ENCODE measurements at regions not wholly inside any gene's neighbourhood (a gene's known extent, or its start where the extent isn't known, plus 50 kb on each side); places are given as distances from the start of the nearest gene placed in this dataset.

DNA sequence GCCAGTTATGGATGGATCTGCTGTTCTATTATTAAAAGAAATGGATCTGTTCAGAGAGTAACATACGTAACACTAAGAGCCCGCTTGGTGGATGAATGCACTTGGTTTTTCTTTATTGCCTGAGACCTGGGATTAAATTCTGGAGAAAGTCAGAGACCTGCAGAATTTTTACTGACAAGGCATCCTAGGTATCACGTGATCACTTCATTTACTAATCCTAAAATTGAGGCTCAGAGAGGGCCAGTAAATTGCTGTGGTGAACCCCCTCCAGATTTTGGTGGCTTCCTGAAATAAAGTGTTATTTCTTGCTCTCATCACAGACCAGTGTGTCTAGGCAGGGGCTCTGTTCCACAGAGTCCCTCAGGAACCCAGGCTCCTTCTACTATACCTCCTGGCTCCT is 187.9 kb upstream of the LARGE1 start:
- H2AFZ ChIP-seq (ENCODE audit: low read depth, low read length, poor library complexity, severe bottlenecking): no peak overlapping the region
- ChIA-PET POLR2A (no interaction called here), CTCF (no interaction called here), RAD21 (ENCODE audit: low non-redundant PET in 1 of 2, low total read pairs in 2 of 2, uncharacterized antibody in 2 of 2, unreplicated experiment in 2 of 2) (no interaction called here)
- peaks cover 11 to 39% of the 10 kb centered on the region in 2 experiments; a peak in 2 of 4 replicates for H3K9me3 ChIP-seq (ENCODE audit: control insufficient read depth in 1 of 2, insufficient read depth in 1 of 2, low read depth in 1 of 2, low read length in 2 of 2)
- BruUV-seq (replicated peaks): no TSS peak
- H4K20me1 ChIP-seq (ENCODE audit: insufficient read depth): no peaks in the 10 kb centered on the region
- intact Hi-C loops (cut with micrococcal nuclease): no loop called here
- H3K36me3 ChIP-seq (ENCODE audit: control insufficient read depth in 1 of 2, insufficient read depth in 2 of 2, low read length in 2 of 2): no peaks in the 10 kb centered on the region
- TF ChIP-seq CBX3 (IDR thresholded peaks at IDR 0.05; ENCODE audit: low read depth): no peak
- TF ChIP-seq TCF7L2 (IDR thresholded peaks at IDR 0.05; ENCODE audit: borderline replicate concordance, extremely low read depth, insufficient read depth, insufficient read length): no peak
- TF ChIP-seq POLR2AphosphoS5 (IDR thresholded peaks at IDR 0.05; ENCODE audit: low read depth, low read length): no peak
- TF ChIP-seq FOSL1 (IDR thresholded peaks at IDR 0.05; ENCODE audit: low read depth): no peak
- TF ChIP-seq SP1 (IDR thresholded peaks at IDR 0.05; ENCODE audit: low read depth): no peak
- H3K27ac ChIP-seq (ENCODE audit: low read depth, low read length): no peak overlapping the region
- H3K27me3 ChIP-seq (ENCODE audit: insufficient read depth, low read length): no peaks in the 10 kb centered on the region
- H3K9me2 ChIP-seq (ENCODE audit: insufficient read depth): no peaks in the 10 kb centered on the region
- H3K4me2 ChIP-seq (ENCODE audit: low read length): no peak overlapping the region
- no peak overlapping the region for H3K4me3 ChIP-seq (replicated peaks in 1 of 2; ENCODE audit: low read depth in 1 of 2, low read length in 2 of 2)
- H3K4me1 ChIP-seq (ENCODE audit: control insufficient read depth in 1 of 2, insufficient read depth in 2 of 2, low read length in 2 of 2): no peaks in the 10 kb centered on the region
- H3K79me2 ChIP-seq (ENCODE audit: insufficient read depth, low read length): no peaks in the 10 kb centered on the region
- no peak overlapping the region for H3K9ac ChIP-seq (ENCODE audit: low read length)
- ATAC-seq: no peak
- DNase-seq (ENCODE audit: low read depth, low spot score): no peak

DNA sequence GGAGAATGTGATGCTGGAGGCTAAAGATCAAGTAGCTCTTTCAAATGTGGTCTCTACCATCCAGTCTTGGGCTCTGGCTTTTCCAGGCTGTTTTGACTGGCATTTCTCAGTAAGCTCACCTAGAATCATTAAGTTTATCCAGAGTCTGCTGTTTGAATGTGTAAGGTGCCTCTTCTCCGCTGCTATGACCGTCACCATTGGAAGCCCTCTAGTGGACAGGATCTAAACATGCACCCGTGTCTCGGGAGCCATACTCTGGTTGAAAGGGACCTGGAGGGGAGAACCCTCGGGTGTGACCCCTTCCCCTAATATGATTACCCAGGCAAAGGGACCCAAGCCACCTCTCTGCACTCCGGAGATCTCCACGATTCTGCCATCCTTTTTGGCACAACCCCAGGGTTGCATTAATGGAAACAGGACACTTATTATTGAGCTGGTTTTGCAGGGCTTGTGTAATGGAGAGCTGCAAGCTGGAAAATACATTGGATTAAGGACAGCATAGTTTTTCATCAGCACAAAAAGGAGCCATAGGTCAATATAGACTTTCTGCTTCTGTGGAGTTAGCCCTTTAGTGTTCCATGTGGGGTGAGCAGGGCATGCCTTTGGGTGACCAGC is 191.0 kb upstream of the LARGE1 start:
- intact Hi-C loops (cut with micrococcal nuclease): loop anchor here (10.0 kb wide), 1 partner anchor 913 kb away; no protein-coding TSS in a partner anchor
- Histone ChIP-seq H3K9me2 (ENCODE audit: insufficient read depth) (no peaks in the 10 kb centered on the region), H3K4me3 (replicated peaks in 1 of 2; ENCODE audit: low read depth in 1 of 2, low read length in 2 of 2) (no peak overlapping the region), H3K4me2 (ENCODE audit: low read length) (no peak overlapping the region), H3K9ac (ENCODE audit: low read length) (no peak overlapping the region), H3K79me2 (ENCODE audit: insufficient read depth, low read length) (no peaks in the 10 kb centered on the region), H3K9me3 (ENCODE audit: control insufficient read depth in 1 of 2, insufficient read depth in 1 of 2, low read depth in 1 of 2, low read length in 2 of 2) (peaks cover 15 to 48% of the 10 kb centered on the region in 2 experiments; a peak in 2 of 4 replicates), H3K36me3 (ENCODE audit: control insufficient read depth in 1 of 2, insufficient read depth in 2 of 2, low read length in 2 of 2) (no peaks in the 10 kb centered on the region), H3K4me1 (ENCODE audit: control insufficient read depth in 1 of 2, insufficient read depth in 2 of 2, low read length in 2 of 2) (no peaks in the 10 kb centered on the region), H2AFZ (ENCODE audit: low read depth, low read length, poor library complexity, severe bottlenecking) (no peak overlapping the region), H4K20me1 (ENCODE audit: insufficient read depth) (no peaks in the 10 kb centered on the region), H3K27me3 (ENCODE audit: insufficient read depth, low read length) (no peaks in the 10 kb centered on the region), H3K27ac (ENCODE audit: low read depth, low read length) (no peak overlapping the region)
- DNase-seq (ENCODE audit: low read depth, low spot score) (no peak), ATAC-seq (no peak)
- TF ChIP-seq YY1 (IDR thresholded peaks at IDR 0.05; ENCODE audit: extremely low read depth, insufficient replicate concordance, low read depth, low read length) (no peak), TCF7L2 (IDR thresholded peaks at IDR 0.05; ENCODE audit: borderline replicate concordance, extremely low read depth, insufficient read depth, insufficient read length) (no peak), FOSL1 (IDR thresholded peaks at IDR 0.05; ENCODE audit: low read depth) (no peak), POLR2AphosphoS5 (IDR thresholded peaks at IDR 0.05; ENCODE audit: low read depth, low read length) (no peak), JUND (IDR thresholded peaks at IDR 0.05) (no peak), EGR1 (IDR thresholded peaks at IDR 0.05; ENCODE audit: low read depth) (no peak)
- TF ChIP-seq, protein P1, sequence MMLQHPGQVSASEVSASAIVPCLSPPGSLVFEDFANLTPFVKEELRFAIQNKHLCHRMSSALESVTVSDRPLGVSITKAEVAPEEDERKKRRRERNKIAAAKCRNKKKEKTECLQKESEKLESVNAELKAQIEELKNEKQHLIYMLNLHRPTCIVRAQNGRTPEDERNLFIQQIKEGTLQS (IDR thresholded peaks at IDR 0.05): no peak
- TF ChIP-seq, protein P2, sequence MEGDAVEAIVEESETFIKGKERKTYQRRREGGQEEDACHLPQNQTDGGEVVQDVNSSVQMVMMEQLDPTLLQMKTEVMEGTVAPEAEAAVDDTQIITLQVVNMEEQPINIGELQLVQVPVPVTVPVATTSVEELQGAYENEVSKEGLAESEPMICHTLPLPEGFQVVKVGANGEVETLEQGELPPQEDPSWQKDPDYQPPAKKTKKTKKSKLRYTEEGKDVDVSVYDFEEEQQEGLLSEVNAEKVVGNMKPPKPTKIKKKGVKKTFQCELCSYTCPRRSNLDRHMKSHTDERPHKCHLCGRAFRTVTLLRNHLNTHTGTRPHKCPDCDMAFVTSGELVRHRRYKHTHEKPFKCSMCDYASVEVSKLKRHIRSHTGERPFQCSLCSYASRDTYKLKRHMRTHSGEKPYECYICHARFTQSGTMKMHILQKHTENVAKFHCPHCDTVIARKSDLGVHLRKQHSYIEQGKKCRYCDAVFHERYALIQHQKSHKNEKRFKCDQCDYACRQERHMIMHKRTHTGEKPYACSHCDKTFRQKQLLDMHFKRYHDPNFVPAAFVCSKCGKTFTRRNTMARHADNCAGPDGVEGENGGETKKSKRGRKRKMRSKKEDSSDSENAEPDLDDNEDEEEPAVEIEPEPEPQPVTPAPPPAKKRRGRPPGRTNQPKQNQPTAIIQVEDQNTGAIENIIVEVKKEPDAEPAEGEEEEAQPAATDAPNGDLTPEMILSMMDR (IDR thresholded peaks at IDR 0.05 in 2 of 3, conservative IDR thresholded peaks at IDR 0.05 in 1 of 3; ENCODE audit: borderline replicate concordance in 1 of 3, insufficient read depth in 1 of 3, low read depth in 2 of 3, low read length in 2 of 3): peak in 2 of 3 experiments; percentile 51 to 57; a peak in 4 of 6 replicates
- TF ChIP-seq, protein P3, sequence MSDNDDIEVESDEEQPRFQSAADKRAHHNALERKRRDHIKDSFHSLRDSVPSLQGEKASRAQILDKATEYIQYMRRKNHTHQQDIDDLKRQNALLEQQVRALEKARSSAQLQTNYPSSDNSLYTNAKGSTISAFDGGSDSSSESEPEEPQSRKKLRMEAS (IDR thresholded peaks at IDR 0.05): no peak
- POLR2A ChIA-PET: no interaction called here
- no TSS peak for BruUV-seq (replicated peaks)
- RAD21 ChIA-PET (ENCODE audit: low non-redundant PET in 1 of 2, low total read pairs in 2 of 2, uncharacterized antibody in 2 of 2, unreplicated experiment in 2 of 2): no interaction called here
- CTCF ChIA-PET: no interaction called here
